Upper lobe of left lung (tissue), 4 donors: ENCODE measurements at regions not wholly inside any gene's neighbourhood (a gene's known extent, or its start where the extent isn't known, plus 50 kb on each side); places are given as distances from the start of the nearest gene placed in this dataset.

Source experiments
- POLR2A ChIP-seq, 4 donors: fragments of 450-650 bp; IDR thresholded peaks; one replicate each; pipeline ENCODE4 v1.5.1; 2016 to 2017; ENCODE audit warnings: antibody characterized with exemption in 4 of 4, mild to moderate bottlenecking in 2 of 4
- TF ChIP-seq, protein P1 (sequence below), 6 experiments: fragments of 450-650 bp in 4 of 6; fragments of 200-600 bp in 2 of 6; sonication (generic) in 2 of 6; IDR thresholded peaks; one replicate each; pipeline ENCODE4 v1.5.1; 2016 to 2019; ENCODE audit warnings: antibody characterized with exemption in 6 of 6

DNA sequence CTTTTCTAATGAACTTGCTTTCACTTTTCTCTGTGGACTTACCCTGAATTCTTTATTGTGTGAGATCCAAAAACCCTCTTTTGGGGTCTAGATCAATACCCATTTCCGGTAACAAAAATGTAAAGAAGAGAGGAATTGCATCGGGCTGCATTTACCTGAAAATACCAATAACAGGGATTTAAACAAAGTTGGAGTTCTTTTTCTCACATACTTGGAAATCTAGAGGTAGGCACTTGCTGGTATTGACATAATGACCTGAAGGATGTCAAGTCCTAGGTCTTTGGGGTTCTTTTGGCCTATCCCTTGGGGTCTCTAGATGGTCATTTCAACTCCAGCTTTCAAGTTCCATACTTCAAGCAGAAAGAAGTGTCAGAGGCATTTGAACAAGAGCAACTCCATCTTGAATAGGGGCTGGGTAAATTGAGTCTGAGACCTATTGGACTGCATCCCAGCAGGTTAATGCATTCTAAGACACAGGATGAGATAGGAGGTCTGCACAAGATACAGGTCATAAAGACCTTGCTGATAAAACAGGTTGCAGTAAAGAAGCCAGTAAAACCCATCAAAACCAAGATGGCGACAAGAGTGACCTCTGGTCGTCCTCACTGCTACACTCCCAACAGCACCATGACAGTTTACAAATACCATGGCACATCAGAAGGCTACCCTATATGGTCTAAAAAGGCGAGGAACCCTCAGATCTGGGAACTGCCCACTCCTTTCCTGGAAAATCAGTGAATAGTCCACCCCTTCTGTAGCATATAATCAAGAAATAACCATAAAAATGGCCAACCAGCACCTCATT is 50.8 kb upstream of the ZNF280D start:
- TF ChIP-seq POLR2A (IDR thresholded peaks at IDR 0.05) = no peak
- TF ChIP-seq, protein P1, sequence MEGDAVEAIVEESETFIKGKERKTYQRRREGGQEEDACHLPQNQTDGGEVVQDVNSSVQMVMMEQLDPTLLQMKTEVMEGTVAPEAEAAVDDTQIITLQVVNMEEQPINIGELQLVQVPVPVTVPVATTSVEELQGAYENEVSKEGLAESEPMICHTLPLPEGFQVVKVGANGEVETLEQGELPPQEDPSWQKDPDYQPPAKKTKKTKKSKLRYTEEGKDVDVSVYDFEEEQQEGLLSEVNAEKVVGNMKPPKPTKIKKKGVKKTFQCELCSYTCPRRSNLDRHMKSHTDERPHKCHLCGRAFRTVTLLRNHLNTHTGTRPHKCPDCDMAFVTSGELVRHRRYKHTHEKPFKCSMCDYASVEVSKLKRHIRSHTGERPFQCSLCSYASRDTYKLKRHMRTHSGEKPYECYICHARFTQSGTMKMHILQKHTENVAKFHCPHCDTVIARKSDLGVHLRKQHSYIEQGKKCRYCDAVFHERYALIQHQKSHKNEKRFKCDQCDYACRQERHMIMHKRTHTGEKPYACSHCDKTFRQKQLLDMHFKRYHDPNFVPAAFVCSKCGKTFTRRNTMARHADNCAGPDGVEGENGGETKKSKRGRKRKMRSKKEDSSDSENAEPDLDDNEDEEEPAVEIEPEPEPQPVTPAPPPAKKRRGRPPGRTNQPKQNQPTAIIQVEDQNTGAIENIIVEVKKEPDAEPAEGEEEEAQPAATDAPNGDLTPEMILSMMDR (IDR thresholded peaks at IDR 0.05) = no peak
